K562 (cell line): ENCODE measurements at regions not wholly inside any gene's neighbourhood (a gene's known extent, or its start where the extent isn't known, plus 50 kb on each side); places are given as distances from the start of the nearest gene placed in this dataset.
A peak's percentile ranks its signal among the peaks of the same experiment; 100 is the strongest.

ENCODE experiments used
- DMBX1 ChIP-seq: fragments of 250-450 bp; sonication (Bioruptor Pico); IDR thresholded peaks from 2 replicates; pipeline ENCODE4 v1.8.0; 2022; ENCODE audit warnings: inconsistent platforms, mild to moderate bottlenecking, moderate library complexity, borderline replicate concordance
- MAX ChIP-seq: sonication (generic); formaldehyde crosslinking; IDR thresholded peaks from 2 replicates; pipeline ENCODE4 v1.9.0; 2022; ENCODE audit warnings: mild to moderate bottlenecking, missing genetic modification reagents
- MYC ChIP-seq, 2 experiments: fragments of 250-450 bp in 1 of 2; sonication (Bioruptor Pico) in 1 of 2; IDR thresholded peaks; 2 replicates each; pipeline versions ENCODE4 v1.5.1 to v1.6.1; 2012 to 2021; ENCODE audit warnings: low read depth in 2 of 2, borderline replicate concordance in 1 of 2, improper control_type of control experiment in 1 of 2, low read length in 1 of 2, mild to moderate bottlenecking in 1 of 2, moderate library complexity in 1 of 2
- NONO ChIP-seq, 2 experiments: fragments of 200-400 bp in 1 of 2; fragments of 450-650 bp in 1 of 2; formaldehyde crosslinking in 1 of 2; IDR thresholded peaks; 2 replicates each; pipeline ENCODE4 v1.6.1; 2017; ENCODE audit warnings: low read depth in 2 of 2, mild to moderate bottlenecking in 2 of 2, moderate library complexity in 2 of 2, low read length in 1 of 2
- POLR2H ChIP-seq: IDR thresholded peaks from 2 replicates; pipeline ENCODE4 v1.6.1; 2016; ENCODE audit warnings: missing genetic modification characterization, low read depth, mild to moderate bottlenecking, control low read depth, missing compliant biosample characterization, moderate library complexity
- RAD51 ChIP-seq: fragments of 450-650 bp; IDR thresholded peaks from 2 replicates; pipeline ENCODE4 v1.7.1; 2016; ENCODE audit warnings: low read depth, mild to moderate bottlenecking, borderline replicate concordance
- XRCC4 ChIP-seq: IDR thresholded peaks from one replicate; pipeline ENCODE4 v1.6.1; 2011; ENCODE audit not compliant: insufficient read depth, insufficient read length; ENCODE audit errors: extremely low read depth
- ZKSCAN3 ChIP-seq: fragments of 250-450 bp; sonication (Bioruptor Pico); IDR thresholded peaks from 2 replicates; pipeline ENCODE4 v1.4.0; 2020
- ZNF280B ChIP-seq: fragments of 250-450 bp; sonication (Bioruptor Pico); IDR thresholded peaks from 2 replicates; pipeline ENCODE4 v1.5.1; 2021; ENCODE audit warnings: mild to moderate bottlenecking
- ZNF586 ChIP-seq: fragments of 450-650 bp; formaldehyde crosslinking; conservative IDR thresholded peaks from 2 replicates; pipeline ENCODE4 v1.4.0; 2020; ENCODE audit warnings: mild to moderate bottlenecking, moderate library complexity
- TF ChIP-seq, protein P1 (sequence below): fragments of 450-650 bp; IDR thresholded peaks from 2 replicates; pipeline ENCODE4 v1.6.1; 2017; ENCODE audit warnings: antibody characterized with exemption
- TF ChIP-seq, protein P2 (sequence below), 2 experiments: fragments of 250-450 bp in 1 of 2; fragments of 450-650 bp in 1 of 2; sonication (Bioruptor Pico) in 1 of 2; IDR thresholded peaks; 2 replicates each; pipeline versions ENCODE4 v1.6.1 to v1.8.0; 2016 to 2021; ENCODE audit warnings: mild to moderate bottlenecking in 2 of 2, moderate library complexity in 2 of 2, missing compliant biosample characterization in 1 of 2, missing genetic modification characterization in 1 of 2
- TF ChIP-seq, protein P3 (sequence below): fragments of 450-650 bp; IDR thresholded peaks from 2 replicates; pipeline ENCODE4 v1.6.1; 2014; ENCODE audit warnings: low read depth, mild to moderate bottlenecking, moderate library complexity, borderline replicate concordance

DNA sequence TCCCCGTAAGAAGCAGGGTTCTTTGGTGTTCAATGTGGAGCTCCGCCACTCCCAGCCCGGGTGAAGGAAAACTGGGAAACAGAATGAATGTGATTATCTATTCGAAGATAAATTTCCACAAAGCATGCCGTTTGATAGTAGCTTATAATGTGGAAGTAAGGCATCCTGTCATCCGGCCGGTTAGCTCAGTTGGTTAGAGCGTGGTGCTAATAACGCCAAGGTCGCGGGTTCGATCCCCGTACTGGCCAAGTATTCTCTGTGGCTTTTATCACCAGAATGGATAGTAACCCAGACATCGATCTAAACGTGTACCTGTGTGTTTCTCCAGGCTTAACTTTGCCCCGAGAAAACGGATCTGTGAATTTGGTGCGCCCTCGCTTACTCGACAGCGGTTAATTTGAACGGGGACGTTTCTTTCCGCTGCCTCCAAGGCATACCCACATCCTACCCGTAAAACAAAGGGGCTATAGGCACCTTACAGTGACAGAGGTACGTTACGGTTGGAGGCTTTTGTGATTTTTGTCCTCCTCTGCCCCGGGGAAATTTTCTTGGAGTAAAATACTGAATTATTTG, 215.2 kb upstream of the ZNF184 start (continued):
- TF ChIP-seq RAD51 (no peak; the same call in 1 of the 2 replicates), XRCC4 (no peak), MAX (peak; percentile 63), ZKSCAN3 (no peak), POLR2H (tag) (peak; percentile 99), NONO (IDR thresholded peaks at IDR 0.05; ENCODE audit: low read depth in 2 of 2, low read length in 1 of 2) (peak in 1 of 2 experiments; percentile 54; a peak in 1 of 4 replicates), DMBX1 (CRISPR knock-in tag) (no peak), ZNF586 (CRISPR knock-in tag) (no peak), ZNF280B (CRISPR knock-in tag) (no peak), MYC (IDR thresholded peaks at IDR 0.05; ENCODE audit: low read depth, low read length) (no peak; the same call in 1 of the 2 replicates), MYC (CRISPR knock-in tag; IDR thresholded peaks at IDR 0.05; ENCODE audit: borderline replicate concordance, low read depth) (0 out of 2 replicates have a peak, but pooled peaks have one; percentile 53)
- TF ChIP-seq, protein P1, sequence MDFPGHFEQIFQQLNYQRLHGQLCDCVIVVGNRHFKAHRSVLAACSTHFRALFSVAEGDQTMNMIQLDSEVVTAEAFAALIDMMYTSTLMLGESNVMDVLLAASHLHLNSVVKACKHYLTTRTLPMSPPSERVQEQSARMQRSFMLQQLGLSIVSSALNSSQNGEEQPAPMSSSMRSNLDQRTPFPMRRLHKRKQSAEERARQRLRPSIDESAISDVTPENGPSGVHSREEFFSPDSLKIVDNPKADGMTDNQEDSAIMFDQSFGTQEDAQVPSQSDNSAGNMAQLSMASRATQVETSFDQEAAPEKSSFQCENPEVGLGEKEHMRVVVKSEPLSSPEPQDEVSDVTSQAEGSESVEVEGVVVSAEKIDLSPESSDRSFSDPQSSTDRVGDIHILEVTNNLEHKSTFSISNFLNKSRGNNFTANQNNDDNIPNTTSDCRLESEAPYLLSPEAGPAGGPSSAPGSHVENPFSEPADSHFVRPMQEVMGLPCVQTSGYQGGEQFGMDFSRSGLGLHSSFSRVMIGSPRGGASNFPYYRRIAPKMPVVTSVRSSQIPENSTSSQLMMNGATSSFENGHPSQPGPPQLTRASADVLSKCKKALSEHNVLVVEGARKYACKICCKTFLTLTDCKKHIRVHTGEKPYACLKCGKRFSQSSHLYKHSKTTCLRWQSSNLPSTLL: peak; percentile 87
- TF ChIP-seq, protein P2, sequence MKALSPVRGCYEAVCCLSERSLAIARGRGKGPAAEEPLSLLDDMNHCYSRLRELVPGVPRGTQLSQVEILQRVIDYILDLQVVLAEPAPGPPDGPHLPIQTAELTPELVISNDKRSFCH (CRISPR knock-in tag; IDR thresholded peaks at IDR 0.05): no peak
- TF ChIP-seq, protein P2 (tag; IDR thresholded peaks at IDR 0.05): peak; percentile 86; the same call in 1 of the 2 replicates
- TF ChIP-seq, protein P3, sequence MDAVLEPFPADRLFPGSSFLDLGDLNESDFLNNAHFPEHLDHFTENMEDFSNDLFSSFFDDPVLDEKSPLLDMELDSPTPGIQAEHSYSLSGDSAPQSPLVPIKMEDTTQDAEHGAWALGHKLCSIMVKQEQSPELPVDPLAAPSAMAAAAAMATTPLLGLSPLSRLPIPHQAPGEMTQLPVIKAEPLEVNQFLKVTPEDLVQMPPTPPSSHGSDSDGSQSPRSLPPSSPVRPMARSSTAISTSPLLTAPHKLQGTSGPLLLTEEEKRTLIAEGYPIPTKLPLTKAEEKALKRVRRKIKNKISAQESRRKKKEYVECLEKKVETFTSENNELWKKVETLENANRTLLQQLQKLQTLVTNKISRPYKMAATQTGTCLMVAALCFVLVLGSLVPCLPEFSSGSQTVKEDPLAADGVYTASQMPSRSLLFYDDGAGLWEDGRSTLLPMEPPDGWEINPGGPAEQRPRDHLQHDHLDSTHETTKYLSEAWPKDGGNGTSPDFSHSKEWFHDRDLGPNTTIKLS: peak; percentile 49
